Ovary (tissue), 3 donors: ENCODE measurements at regions not wholly inside any gene's neighbourhood (a gene's known extent, or its start where the extent isn't known, plus 50 kb on each side); places are given as distances from the start of the nearest gene placed in this dataset.

Source experiments
- EP300 ChIP-seq: sonication (generic); formaldehyde crosslinking; IDR thresholded peaks from one replicate; pipeline ENCODE4 v1.6.1; 2017; ENCODE audit warnings: antibody characterized with exemption
- POLR2A ChIP-seq: fragments of 450-650 bp; IDR thresholded peaks from one replicate; pipeline ENCODE4 v1.6.1; 2017; ENCODE audit warnings: antibody characterized with exemption, mild to moderate bottlenecking, moderate library complexity
- TF ChIP-seq, protein P1 (sequence below), 3 donors: fragments of 450-650 bp in 2 of 3; fragments of 200-600 bp in 1 of 3; IDR thresholded peaks; one replicate each; pipeline versions ENCODE4 v1.5.1 to v1.8.0; 2016 to 2022; ENCODE audit warnings: antibody characterized with exemption in 3 of 3, mild to moderate bottlenecking in 1 of 3
- donor health status: DM: no; HTN: no; CAD: no.

DNA sequence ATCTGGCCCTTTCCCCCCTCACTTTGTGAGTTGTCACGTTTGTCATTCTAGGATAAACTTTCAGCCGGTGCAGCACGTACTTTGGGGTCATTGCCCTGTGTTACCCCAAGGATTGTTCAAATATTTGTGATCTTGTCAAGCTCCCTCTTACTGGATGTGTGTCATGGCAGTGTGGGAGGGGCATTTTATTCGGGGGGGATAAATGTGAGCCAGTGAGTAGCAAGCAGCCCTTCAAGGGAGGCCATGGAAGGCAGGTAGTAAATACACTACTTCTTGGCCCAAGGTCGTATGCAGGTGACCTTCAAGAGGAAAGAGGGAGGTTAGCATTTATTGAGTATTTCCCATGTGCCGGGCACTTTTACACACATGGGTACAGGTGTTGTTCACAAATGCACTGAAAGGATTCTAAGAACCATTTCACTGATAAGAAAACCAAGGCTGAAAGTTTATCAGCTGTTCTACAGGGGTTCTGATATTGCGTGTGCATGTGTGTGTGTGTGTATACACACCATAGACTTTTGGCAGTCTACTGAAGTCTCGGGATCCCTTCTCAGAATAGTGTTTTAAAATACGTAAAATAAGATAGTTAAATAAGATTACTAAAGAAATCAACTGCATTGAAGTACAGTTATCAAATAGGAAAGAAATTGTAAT is 410.3 kb upstream of the TBX3 start:
- TF ChIP-seq, protein P1, sequence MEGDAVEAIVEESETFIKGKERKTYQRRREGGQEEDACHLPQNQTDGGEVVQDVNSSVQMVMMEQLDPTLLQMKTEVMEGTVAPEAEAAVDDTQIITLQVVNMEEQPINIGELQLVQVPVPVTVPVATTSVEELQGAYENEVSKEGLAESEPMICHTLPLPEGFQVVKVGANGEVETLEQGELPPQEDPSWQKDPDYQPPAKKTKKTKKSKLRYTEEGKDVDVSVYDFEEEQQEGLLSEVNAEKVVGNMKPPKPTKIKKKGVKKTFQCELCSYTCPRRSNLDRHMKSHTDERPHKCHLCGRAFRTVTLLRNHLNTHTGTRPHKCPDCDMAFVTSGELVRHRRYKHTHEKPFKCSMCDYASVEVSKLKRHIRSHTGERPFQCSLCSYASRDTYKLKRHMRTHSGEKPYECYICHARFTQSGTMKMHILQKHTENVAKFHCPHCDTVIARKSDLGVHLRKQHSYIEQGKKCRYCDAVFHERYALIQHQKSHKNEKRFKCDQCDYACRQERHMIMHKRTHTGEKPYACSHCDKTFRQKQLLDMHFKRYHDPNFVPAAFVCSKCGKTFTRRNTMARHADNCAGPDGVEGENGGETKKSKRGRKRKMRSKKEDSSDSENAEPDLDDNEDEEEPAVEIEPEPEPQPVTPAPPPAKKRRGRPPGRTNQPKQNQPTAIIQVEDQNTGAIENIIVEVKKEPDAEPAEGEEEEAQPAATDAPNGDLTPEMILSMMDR (IDR thresholded peaks at IDR 0.05) = no peak
- no peak for TF ChIP-seq EP300
- TF ChIP-seq POLR2A = no peak
